OCI-LY7 (cell line): ENCODE measurements at regions not wholly inside any gene's neighbourhood (a gene's known extent, or its start where the extent isn't known, plus 50 kb on each side); places are given as distances from the start of the nearest gene placed in this dataset.

Source experiments
- EZH2phosphoT487 ChIP-seq: fragments of 200-600 bp; sonication (generic); IDR thresholded peaks from 2 replicates; pipeline ENCODE4 v1.6.1; 2018; ENCODE audit warnings: low read depth, borderline replicate concordance, mild to moderate bottlenecking, mixed run types, antibody characterized with exemption, low read length, moderate library complexity, mixed read lengths
- TF ChIP-seq, protein P1 (sequence below): fragments of 200-600 bp; sonication (generic); conservative IDR thresholded peaks from 2 replicates; pipeline ENCODE4 v1.5.1; 2014; ENCODE audit warnings: mild to moderate bottlenecking, antibody characterized with exemption, low read length, moderate library complexity, mixed read lengths

DNA sequence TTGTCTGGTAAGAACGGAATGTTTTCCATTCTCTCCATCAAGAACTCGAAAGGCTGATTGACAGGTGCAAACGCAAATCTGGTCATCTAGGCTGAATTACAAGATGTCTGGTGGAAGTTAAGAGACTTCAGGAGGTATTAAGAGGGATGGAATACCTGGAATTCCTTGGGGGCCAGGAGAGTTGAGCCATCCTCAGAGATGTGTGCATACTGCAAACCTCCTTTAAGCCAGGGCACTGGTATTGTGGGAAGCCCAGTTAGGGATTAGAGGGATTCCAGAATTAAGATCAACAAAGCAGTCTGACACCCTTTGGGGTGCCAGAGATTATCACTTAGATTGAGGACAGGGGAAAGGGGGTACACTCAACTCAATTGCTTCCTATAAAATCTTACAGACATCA, 151.4 kb downstream of the VCX3A start:
- TF ChIP-seq, protein P1, sequence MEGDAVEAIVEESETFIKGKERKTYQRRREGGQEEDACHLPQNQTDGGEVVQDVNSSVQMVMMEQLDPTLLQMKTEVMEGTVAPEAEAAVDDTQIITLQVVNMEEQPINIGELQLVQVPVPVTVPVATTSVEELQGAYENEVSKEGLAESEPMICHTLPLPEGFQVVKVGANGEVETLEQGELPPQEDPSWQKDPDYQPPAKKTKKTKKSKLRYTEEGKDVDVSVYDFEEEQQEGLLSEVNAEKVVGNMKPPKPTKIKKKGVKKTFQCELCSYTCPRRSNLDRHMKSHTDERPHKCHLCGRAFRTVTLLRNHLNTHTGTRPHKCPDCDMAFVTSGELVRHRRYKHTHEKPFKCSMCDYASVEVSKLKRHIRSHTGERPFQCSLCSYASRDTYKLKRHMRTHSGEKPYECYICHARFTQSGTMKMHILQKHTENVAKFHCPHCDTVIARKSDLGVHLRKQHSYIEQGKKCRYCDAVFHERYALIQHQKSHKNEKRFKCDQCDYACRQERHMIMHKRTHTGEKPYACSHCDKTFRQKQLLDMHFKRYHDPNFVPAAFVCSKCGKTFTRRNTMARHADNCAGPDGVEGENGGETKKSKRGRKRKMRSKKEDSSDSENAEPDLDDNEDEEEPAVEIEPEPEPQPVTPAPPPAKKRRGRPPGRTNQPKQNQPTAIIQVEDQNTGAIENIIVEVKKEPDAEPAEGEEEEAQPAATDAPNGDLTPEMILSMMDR = no peak
- no peak for TF ChIP-seq EZH2phosphoT487
